ENCODE measurements at regions not wholly inside any gene's neighbourhood (a gene's known extent, or its start where the extent isn't known, plus 50 kb on each side); places are given as distances from the start of the nearest gene placed in this dataset.
"Not testable (repeated sequence)": the region's sequence is repeated elsewhere in the genome, so short reads cannot be mapped to it uniquely, and the experiment has no call there.

DNA sequence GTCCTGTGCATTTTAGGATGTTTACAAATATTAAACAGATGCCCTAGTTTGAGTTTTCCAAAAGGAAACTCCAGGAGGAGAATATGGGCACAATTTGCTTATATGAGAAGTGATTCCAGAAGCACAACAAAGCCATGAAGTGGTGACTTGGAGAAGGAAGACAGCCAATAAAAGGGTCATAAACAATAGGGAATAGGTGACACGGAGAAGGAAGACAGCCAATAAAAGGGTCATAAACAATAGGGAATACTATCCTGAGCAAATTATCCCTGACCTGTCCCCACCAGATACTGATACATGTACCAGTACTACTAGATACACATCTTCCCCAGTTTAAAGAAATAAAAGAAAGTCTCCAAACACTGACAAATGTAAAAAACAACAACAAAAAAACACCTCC is 663.6 kb downstream of the GBE1 start:
- no peaks in the 10 kb centered on the region for H3K4me1 Mint-ChIP-seq
- no peak overlapping the region for H3K27ac Mint-ChIP-seq
- no peak overlapping the region for H3K4me3 Mint-ChIP-seq
- peaks cover 5% of the 10 kb centered on the region for H3K9me3 Mint-ChIP-seq
- ATAC-seq = no peak
- no peaks in the 10 kb centered on the region for H3K36me3 Mint-ChIP-seq
- no peaks in the 10 kb centered on the region for H3K27me3 Mint-ChIP-seq

DNA sequence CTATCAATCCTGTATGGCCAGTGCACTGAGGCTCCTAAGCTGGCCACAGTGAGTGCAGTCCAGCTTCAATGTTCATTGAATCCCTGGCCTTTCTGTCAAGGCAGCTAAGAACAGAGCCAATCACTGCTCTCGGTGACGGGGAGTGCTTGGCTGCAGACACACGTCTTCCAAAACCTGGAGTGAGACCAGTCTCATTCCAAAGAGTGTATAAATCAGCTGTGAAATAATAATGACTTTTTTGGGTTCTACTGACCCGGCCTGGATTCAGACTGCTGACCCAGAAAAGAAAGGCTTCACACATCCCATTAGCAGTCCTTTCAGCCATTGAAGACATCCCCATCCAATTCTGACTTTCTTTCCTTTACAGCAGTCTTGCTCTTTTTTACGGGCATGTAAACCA is 665.5 kb downstream of the GBE1 start:
- Mint-ChIP-seq H3K27ac (no peak overlapping the region), H3K4me1 (no peaks in the 10 kb centered on the region), H3K36me3 (no peaks in the 10 kb centered on the region), H3K9me3 (peaks cover 5% of the 10 kb centered on the region), H3K4me3 (no peak overlapping the region), H3K27me3 (no peaks in the 10 kb centered on the region)
- ATAC-seq = no peak

GRCh38 chr3:81094986-81095385 is 666.5 kb downstream of the GBE1 start:
- Mint-ChIP-seq H3K27me3 (no peaks in the 10 kb centered on the region), H3K27ac (no peak overlapping the region), H3K36me3 (no peaks in the 10 kb centered on the region), H3K4me3 (no peak overlapping the region), H3K9me3 (peaks cover 3% of the 10 kb centered on the region), H3K4me1 (no peaks in the 10 kb centered on the region)
- ATAC-seq = no peak

DNA sequence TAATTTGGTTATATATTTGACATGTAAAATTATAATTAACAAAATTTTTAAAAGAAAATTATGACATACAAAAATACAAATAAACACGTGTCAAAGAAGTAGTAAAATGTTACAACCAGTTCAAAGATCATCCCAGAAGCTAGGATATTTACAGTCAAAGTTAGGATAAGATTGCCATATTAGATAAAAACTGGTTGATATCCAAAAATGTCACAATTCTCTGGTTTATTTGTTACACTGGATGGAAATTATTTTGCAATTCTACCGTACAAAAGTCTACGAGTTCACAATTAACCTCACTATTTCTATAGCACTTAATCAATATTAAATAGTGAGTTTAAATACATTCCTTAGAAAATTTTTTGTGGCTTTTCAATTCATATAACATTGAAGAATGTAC is 673.8 kb downstream of the GBE1 start:
- Mint-ChIP-seq H3K27ac (no peak overlapping the region), H3K9me3 (peaks cover 3% of the 10 kb centered on the region), H3K4me3 (no peak overlapping the region), H3K27me3 (no peaks in the 10 kb centered on the region), H3K36me3 (no peaks in the 10 kb centered on the region), H3K4me1 (no peaks in the 10 kb centered on the region)
- ATAC-seq = no peak

DNA sequence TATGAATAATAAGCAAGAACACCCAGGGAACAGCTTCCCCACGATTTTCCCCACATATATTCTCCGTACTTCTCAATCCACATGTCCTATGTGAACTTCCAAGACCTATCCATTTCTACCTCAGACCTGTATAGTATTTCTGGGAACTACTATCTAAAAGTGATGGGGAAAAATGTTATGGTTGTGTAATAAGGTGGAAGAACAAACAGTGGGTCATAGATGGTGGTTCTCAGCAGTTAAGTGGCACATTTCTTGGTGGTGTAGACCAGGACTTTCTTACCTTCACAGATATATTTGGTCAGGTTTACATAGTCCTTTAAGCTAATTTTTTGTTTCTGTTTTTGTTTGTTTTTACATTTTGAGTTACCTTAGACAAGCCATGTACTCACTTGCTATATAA is 675.1 kb downstream of the GBE1 start:
- Mint-ChIP-seq H3K27me3 (no peaks in the 10 kb centered on the region), H3K4me3 (no peak overlapping the region), H3K9me3 (peaks cover 3% of the 10 kb centered on the region), H3K27ac (no peak overlapping the region), H3K36me3 (no peaks in the 10 kb centered on the region), H3K4me1 (no peaks in the 10 kb centered on the region)
- ATAC-seq = no peak

DNA sequence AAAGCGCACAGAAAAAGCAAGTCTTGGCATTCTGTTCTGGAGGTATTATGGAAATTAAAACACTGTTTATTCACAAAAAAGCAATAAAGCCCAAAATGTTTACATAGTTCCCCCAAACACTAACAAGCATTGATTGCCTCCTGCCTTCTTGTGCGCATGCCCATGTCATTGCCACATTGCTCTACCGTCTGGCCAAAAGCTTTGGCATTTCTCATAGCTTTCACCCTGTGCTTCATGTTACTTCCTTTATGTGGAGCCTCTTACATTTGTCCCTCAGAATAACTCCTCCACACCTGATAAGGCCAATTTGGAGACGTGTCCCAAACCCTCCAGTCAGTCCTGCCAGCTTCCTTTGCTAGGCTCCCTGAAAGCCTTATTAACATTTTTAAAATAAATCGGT is 680.8 kb downstream of the GBE1 start:
- Mint-ChIP-seq H3K36me3 (no peaks in the 10 kb centered on the region), H3K27ac (no peak overlapping the region), H3K9me3 (peaks cover under 1% of the 10 kb centered on the region), H3K4me1 (no peaks in the 10 kb centered on the region), H3K4me3 (no peak overlapping the region), H3K27me3 (no peaks in the 10 kb centered on the region)
- no peak for ATAC-seq

- H3K4me1 Mint-ChIP-seq = no peaks in the 10 kb centered on the region
- no peak for ATAC-seq
- no peaks in the 10 kb centered on the region for H3K36me3 Mint-ChIP-seq
- H3K27ac Mint-ChIP-seq = no peak overlapping the region
- no peak overlapping the region for H3K4me3 Mint-ChIP-seq
- H3K27me3 Mint-ChIP-seq = no peaks in the 10 kb centered on the region
- no peaks in the 10 kb centered on the region for H3K9me3 Mint-ChIP-seq
Measured at GRCh38 chr3:81072591-81072990, 688.9 kb downstream of the GBE1 start.

DNA sequence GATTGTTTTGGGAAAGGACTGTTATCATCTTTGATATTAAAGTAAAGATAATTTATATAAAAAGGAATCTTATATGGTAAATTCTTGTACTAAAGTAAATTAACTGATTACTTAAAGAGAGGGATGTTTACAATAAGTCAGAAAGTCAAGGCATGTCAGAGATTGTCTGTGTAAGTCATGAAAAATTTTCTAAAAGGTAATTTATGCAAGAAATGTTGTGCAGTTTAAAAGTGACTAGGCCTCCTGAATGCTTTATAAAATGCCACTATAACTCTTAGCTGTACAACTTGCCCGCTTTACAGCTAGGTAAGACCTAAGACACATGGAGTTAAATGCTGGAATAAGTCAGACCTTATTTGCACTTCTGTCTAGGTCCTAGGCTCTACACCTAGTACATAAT is 692.9 kb downstream of the GBE1 start:
- Mint-ChIP-seq H3K9me3 (peaks cover 13% of the 10 kb centered on the region), H3K27ac (no peak overlapping the region), H3K36me3 (no peaks in the 10 kb centered on the region), H3K27me3 (no peaks in the 10 kb centered on the region), H3K4me1 (no peaks in the 10 kb centered on the region), H3K4me3 (no peak overlapping the region)
- ATAC-seq = no peak

GRCh38 chr3:81063896-81064295 is 697.5 kb downstream of the GBE1 start:
- Mint-ChIP-seq H3K4me3 (no peak overlapping the region), H3K4me1 (no peaks in the 10 kb centered on the region), H3K36me3 (no peaks in the 10 kb centered on the region), H3K27ac (no peak overlapping the region), H3K27me3 (no peaks in the 10 kb centered on the region), H3K9me3 (peaks cover 13% of the 10 kb centered on the region)
- ATAC-seq = no peak

GRCh38 chr3:81051133-81051532 is 710.3 kb downstream of the GBE1 start:
- H3K27me3 Mint-ChIP-seq, H3K4me3 Mint-ChIP-seq, H3K4me1 Mint-ChIP-seq, H3K27ac Mint-ChIP-seq, H3K36me3 Mint-ChIP-seq, ATAC-seq, H3K9me3 Mint-ChIP-seq: not testable (repeated sequence)

DNA sequence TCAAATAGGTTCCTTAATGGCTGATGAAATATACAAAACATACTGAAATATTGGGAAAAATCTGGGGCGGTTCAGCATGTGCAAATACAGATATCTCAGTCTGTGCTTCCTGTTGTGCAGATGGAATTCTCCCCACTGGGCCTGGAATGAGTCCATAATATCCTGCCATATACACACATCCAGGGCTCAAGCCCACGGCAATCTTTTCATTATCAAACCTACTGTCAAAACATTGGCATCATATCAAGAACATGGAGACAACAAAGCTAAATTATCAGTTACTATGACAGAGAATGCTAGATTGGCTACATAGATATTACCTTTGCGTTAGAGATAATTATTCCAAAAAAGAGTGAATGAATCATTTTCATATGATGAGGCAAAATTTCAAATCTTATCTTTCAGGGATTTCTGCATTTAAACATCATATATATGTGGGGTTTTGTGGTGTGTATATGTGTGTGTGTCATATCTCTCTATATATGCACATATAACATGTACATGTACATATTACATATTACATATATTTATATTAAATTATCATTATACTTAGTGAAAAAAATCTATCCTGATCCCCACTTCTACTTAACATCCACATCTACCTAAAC is 713.3 kb downstream of the GBE1 start:
- no peak for ATAC-seq
- H3K27ac Mint-ChIP-seq = no peak overlapping the region
- H3K36me3 Mint-ChIP-seq = no peaks in the 10 kb centered on the region
- peaks cover 4% of the 10 kb centered on the region for H3K9me3 Mint-ChIP-seq
- no peak overlapping the region for H3K4me3 Mint-ChIP-seq
- H3K27me3 Mint-ChIP-seq = no peaks in the 10 kb centered on the region
- H3K4me1 Mint-ChIP-seq = no peaks in the 10 kb centered on the region

GRCh38 chr3:81045976-81046375 is 715.5 kb downstream of the GBE1 start:
- no peak for ATAC-seq
- Mint-ChIP-seq H3K27ac (no peak overlapping the region), H3K27me3 (no peaks in the 10 kb centered on the region), H3K36me3 (no peaks in the 10 kb centered on the region), H3K9me3 (peaks cover 4% of the 10 kb centered on the region), H3K4me1 (no peaks in the 10 kb centered on the region), H3K4me3 (no peak overlapping the region)

GRCh38 chr3:81045246-81045645 is 716.2 kb downstream of the GBE1 start:
- H3K27ac Mint-ChIP-seq = no peak overlapping the region
- H3K36me3 Mint-ChIP-seq = no peaks in the 10 kb centered on the region
- H3K4me3 Mint-ChIP-seq = no peak overlapping the region
- H3K4me1 Mint-ChIP-seq = no peaks in the 10 kb centered on the region
- H3K27me3 Mint-ChIP-seq = no peaks in the 10 kb centered on the region
- no peak for ATAC-seq
- peaks cover 4% of the 10 kb centered on the region for H3K9me3 Mint-ChIP-seq

DNA sequence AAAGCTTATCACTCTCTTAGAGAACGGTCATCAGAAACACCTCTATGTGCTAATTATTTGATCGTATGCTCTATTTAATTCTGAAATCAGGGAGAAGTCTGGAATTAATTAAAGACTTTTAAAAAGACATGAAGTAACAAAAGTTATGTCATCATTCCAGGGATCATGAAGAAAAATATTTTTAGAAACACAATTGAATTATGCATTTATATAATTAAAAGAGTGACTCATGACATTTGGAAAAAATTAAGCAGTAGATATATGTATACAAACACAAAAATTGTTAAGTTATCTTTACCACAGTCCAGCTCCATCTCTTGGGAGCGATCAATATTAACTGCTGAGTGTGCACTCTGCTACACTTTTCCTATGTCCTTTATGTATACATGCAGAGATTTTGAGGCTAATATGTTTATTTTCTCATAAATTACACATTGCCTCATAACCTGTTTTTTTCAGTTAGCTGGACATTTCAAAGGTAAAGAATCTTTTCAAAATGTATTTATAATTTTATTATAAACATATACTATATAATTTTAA is 717.7 kb downstream of the GBE1 start:
- no peak overlapping the region for H3K4me3 Mint-ChIP-seq
- H3K27me3 Mint-ChIP-seq = no peaks in the 10 kb centered on the region
- H3K9me3 Mint-ChIP-seq = peaks cover 7% of the 10 kb centered on the region
- H3K27ac Mint-ChIP-seq = no peak overlapping the region
- no peaks in the 10 kb centered on the region for H3K36me3 Mint-ChIP-seq
- no peaks in the 10 kb centered on the region for H3K4me1 Mint-ChIP-seq
- ATAC-seq = no peak

DNA sequence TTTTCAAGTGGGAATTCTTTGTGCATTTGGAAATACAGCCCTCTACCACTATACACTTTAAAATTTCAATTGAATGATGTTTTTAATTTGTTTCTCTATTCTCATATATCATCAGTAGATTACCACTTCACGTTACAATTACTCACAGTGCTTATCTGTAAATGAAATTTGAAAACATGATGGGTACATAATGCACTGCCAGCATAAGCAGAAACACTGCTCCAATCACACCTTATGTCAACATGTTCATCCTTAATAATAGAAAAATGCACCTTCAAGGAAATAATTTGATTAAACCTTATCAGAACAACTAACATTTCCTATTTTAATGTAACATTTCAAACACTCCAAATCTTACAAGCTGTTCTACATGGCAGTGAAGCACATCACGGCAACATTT is 718.4 kb downstream of the GBE1 start:
- no peak for ATAC-seq
- H3K9me3 Mint-ChIP-seq = peaks cover 7% of the 10 kb centered on the region

DNA sequence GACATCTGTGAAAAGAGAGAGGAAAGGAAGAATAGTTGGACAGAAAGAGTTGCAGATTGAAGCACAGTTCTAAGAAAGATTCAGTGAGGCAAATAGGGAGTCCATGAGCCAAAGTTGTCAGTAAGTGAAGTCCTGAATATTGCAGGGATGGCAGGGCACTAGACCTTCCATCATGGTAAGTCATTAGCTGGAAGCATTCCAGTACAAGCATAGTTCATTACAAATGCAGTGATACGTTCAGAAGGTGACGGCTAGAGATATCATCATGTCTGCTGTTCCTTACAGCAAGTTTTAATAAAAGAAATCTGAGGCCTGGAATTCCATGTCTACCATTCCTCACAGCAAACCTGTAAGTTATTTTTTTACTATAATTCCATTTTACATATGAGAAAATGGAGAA is 720.1 kb downstream of the GBE1 start:
- Mint-ChIP-seq H3K27ac (no peak overlapping the region), H3K27me3 (no peaks in the 10 kb centered on the region), H3K4me1 (no peaks in the 10 kb centered on the region)

More for the DNA sequence above, 718.4 kb downstream of the GBE1 start:
- Mint-ChIP-seq H3K27me3 (no peaks in the 10 kb centered on the region), H3K4me1 (no peaks in the 10 kb centered on the region), H3K27ac (no peak overlapping the region), H3K4me3 (no peak overlapping the region), H3K36me3 (no peaks in the 10 kb centered on the region)

GRCh38 chr3:81040107-81040506 is 721.3 kb downstream of the GBE1 start:
- Mint-ChIP-seq H3K36me3 (no peaks in the 10 kb centered on the region), H3K4me3 (no peak overlapping the region), H3K9me3 (peaks cover 4% of the 10 kb centered on the region), H3K4me1 (no peaks in the 10 kb centered on the region), H3K27me3 (no peaks in the 10 kb centered on the region), H3K27ac (no peak overlapping the region)
- ATAC-seq = no peak

More for the DNA sequence above, 720.1 kb downstream of the GBE1 start:
- no peak for ATAC-seq
- Mint-ChIP-seq H3K4me3 (no peak overlapping the region), H3K9me3 (peaks cover 7% of the 10 kb centered on the region), H3K36me3 (no peaks in the 10 kb centered on the region)

Data from stimulated activated memory B cell treated with anti-CD40 and anti-IgM and Interleukin-4, amounts not matched to agents 10 μg/mL and 1 μg/mL and 100 μg/mL, for 72 hours (primary cell).